ENCODE measurements at regions not wholly inside any gene's neighbourhood (a gene's known extent, or its start where the extent isn't known, plus 50 kb on each side); places are given as distances from the start of the nearest gene placed in this dataset.

- TF ChIP-seq CTCF (IDR thresholded peaks at IDR 0.05; ENCODE audit: low read length) (no peak), EZH2 (IDR thresholded peaks at IDR 0.05; ENCODE audit: borderline replicate concordance, low read length) (no peak)
Observed at GRCh38 chr7:125573126-125573525, 643.5 kb upstream of the POT1 start.

Measured in OCI-LY1 (cell line).